Fibroblast of peridontal ligament (primary cell): ENCODE measurements at regions not wholly inside any gene's neighbourhood (a gene's known extent, or its start where the extent isn't known, plus 50 kb on each side); places are given as distances from the start of the nearest gene placed in this dataset.
"Not testable (repeated sequence)": the region's sequence is repeated elsewhere in the genome, so short reads cannot be mapped to it uniquely, and the experiment has no call there.

ENCODE experiments used
- DNase-seq: peaks from one replicate; pipeline ENCODE4 v3.0.0-alpha.2; 2010; ENCODE audit errors: extremely low read depth

GRCh38 chr16:25637236-25637635 is 54.5 kb upstream of the HS3ST4 start:
- DNase-seq = no peak

GRCh38 chr16:25636662-25637061 is 55.1 kb upstream of the HS3ST4 start:
- no peak for DNase-seq

- DNase-seq = no peak
These were observed 56.3 kb upstream of the HS3ST4 start for GRCh38 chr16:25635454-25635853.

GRCh38 chr16:25633549-25633948 is 58.2 kb upstream of the HS3ST4 start:
- no peak for DNase-seq

- DNase-seq = no peak
These were observed 63.0 kb upstream of the HS3ST4 start for GRCh38 chr16:25628766-25629165.

- no peak for DNase-seq
These were observed 64.1 kb upstream of the HS3ST4 start for GRCh38 chr16:25627641-25628040.

GRCh38 chr16:25626172-25626571 is 65.6 kb upstream of the HS3ST4 start:
- DNase-seq = no peak

GRCh38 chr16:25625620-25626019 is 66.1 kb upstream of the HS3ST4 start:
- no peak for DNase-seq

GRCh38 chr16:25614716-25615265 is 77.0 kb upstream of the HS3ST4 start:
- DNase-seq = no peak

GRCh38 chr16:25613931-25614330 is 77.8 kb upstream of the HS3ST4 start:
- no peak for DNase-seq

- no peak for DNase-seq
These were observed 83.8 kb upstream of the HS3ST4 start for GRCh38 chr16:25608002-25608401.

- no peak for DNase-seq
These were observed 85.7 kb upstream of the HS3ST4 start for GRCh38 chr16:25606069-25606468.

- DNase-seq = no peak
These were observed 86.4 kb upstream of the HS3ST4 start for GRCh38 chr16:25605381-25605780.

- not testable (repeated sequence) for DNase-seq
These were observed 90.5 kb upstream of the HS3ST4 start for GRCh38 chr16:25601306-25601705.

GRCh38 chr16:25596194-25596593 is 95.6 kb upstream of the HS3ST4 start:
- no peak for DNase-seq

- no peak for DNase-seq
These were observed 98.5 kb upstream of the HS3ST4 start for GRCh38 chr16:25593260-25593659.

- DNase-seq = no peak
These were observed 104.0 kb upstream of the HS3ST4 start for GRCh38 chr16:25587783-25588182.

- no peak for DNase-seq
These were observed 104.9 kb upstream of the HS3ST4 start for GRCh38 chr16:25586826-25587225.

GRCh38 chr16:25585526-25585925 is 106.2 kb upstream of the HS3ST4 start:
- no peak for DNase-seq

GRCh38 chr16:25580041-25580440 is 111.7 kb upstream of the HS3ST4 start:
- no peak for DNase-seq

GRCh38 chr16:25575363-25575762 is 116.4 kb upstream of the HS3ST4 start:
- DNase-seq = no peak

GRCh38 chr16:25571712-25572111 is 120.0 kb upstream of the HS3ST4 start:
- DNase-seq = no peak

GRCh38 chr16:25570131-25570530 is 121.6 kb upstream of the HS3ST4 start:
- DNase-seq = no peak

GRCh38 chr16:25568991-25569390 is 122.8 kb upstream of the HS3ST4 start:
- no peak for DNase-seq

- DNase-seq = no peak
These were observed 125.6 kb upstream of the HS3ST4 start for GRCh38 chr16:25566183-25566582.
